Kasumi-1 (cell line): ENCODE measurements at regions not wholly inside any gene's neighbourhood (a gene's known extent, or its start where the extent isn't known, plus 50 kb on each side); places are given as distances from the start of the nearest gene placed in this dataset.
"Not testable (repeated sequence)": the region's sequence is repeated elsewhere in the genome, so short reads cannot be mapped to it uniquely, and the experiment has no call there.

Experiments used
- DNase-seq, 2 experiments: peaks; one replicate each; lab custom pipeline; 2025; lab: John Stamatoyannopoulos, UW

DNA sequence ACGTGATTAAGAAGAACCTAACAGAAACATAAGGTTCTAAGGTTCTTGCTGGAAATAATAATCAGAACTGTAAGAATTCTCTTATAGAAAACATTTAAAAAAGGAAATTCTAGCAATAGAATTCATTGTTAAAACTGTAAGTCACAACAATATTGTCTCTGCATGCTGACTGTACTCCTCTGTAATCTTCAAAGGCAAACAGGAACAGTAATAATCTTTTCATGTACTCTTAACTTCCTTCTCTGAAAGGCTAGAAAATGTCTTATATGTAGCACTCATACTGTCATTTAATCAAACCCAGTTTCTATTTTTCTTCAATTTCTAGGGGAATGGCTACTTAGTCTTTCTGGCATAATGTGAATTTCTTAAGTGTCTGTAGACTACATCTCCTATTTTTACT lies 103.5 kb upstream of the AGAP9 start:
- DNase-seq, result not testable (repeated sequence)

- not testable (repeated sequence) for DNase-seq
Observed at GRCh38 chr10:47622719-47623118, 99.3 kb upstream of the AGAP9 start.

DNA sequence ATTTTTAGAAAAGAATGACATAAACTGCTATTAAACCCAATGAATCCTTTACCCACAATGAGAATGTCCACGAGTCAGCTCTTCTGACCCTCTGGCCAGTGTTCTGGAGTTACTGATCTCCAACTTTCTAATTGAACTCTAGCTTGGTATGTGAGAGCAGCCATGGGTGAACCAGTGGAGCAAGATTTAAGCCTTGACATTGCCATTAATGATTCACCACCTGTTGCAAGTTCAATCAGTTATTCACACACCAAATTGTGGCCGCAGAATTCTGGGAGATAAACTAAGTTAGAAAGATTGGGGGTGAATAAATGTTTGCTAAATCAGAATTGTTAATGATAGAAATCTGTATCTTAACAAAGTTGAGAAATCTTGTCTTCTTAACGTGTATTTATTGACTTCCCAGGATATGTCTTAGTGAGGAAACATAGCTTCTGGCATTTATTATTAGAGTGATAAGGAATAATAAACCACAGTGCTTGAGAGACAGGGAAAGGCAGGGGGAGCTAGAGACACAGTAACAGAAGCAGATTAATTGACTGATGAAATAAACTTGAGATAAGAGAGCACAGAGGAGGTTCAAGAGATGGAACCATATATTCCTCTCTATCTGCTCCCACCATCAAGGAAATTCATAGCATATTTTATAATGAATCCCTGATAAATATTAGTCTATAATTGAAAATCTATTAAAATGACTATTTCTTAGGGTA lies 96.0 kb upstream of the AGAP9 start:
- DNase-seq, result peak; percentile 2 to 6

GRCh38 chr10:47609311-47609710 lies 85.9 kb upstream of the AGAP9 start:
- not testable (repeated sequence) for DNase-seq

DNA sequence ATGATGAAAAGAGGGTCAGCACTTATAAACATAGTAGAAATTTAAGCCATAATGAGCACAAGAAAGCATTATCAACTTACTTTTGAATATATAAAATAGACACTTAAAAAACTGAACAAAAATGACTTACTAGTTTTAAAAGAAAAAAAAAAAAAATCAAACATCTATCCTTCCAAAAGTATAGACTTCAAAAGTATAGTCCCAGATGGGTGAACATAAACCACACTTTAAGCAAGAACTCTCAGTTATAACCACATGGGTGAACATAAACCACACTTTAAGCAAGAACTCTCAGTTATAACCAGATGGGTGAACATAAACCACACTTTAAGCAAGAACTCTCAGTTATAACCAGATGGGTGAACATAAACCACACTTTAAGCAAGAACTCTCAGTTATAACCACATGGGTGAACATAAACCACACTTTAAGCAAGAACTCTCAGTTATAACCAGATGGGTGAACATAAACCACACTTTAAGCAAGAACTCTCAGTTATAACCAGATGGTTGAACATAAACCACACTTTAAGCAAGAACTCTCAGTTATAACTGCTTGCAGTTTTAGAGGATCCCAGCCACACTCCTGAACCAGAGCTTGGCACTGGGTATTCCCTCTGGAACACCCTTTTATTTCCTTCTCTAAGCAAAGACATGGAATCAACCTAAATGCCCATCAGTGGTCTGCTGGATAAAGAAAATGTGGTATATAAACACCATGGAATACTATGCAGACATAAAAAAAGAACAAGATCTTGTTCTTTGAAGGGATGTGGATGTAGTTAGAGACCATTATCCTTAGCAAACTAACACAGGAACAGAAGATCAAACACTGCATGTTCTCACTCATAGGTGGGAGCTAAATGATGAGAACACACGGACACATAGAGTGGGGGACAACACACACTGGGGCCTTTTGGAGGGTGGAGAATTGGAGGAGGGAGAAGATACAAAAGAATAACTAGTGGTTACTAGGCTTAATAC lies 82.6 kb upstream of the AGAP9 start:
- not testable (repeated sequence) for DNase-seq

DNA sequence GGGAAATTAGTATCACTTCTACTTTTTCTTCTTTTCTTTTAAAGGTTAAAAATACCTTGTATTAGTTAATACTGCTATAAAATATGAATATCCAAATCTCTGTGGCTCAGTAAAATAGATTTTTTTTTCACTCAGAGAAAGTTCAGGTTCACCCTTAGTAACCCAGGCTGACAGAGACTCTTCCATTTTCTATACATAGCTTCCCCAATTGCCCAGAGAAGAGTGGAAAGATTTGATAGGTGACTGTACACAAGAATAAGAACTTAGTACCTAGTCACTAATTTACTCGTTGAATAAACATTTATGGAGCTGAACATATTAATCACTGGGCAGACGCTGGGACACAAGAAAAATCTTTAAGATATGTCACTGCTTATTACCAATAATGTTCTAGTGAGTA lies 77.2 kb upstream of the AGAP9 start:
- DNase-seq, result not testable (repeated sequence)

- DNase-seq, result not testable (repeated sequence)
Observed at GRCh38 chr10:47600127-47600526, 76.7 kb upstream of the AGAP9 start.

- DNase-seq, result not testable (repeated sequence)
Observed at GRCh38 chr10:47599657-47600056, 76.2 kb upstream of the AGAP9 start.

DNA sequence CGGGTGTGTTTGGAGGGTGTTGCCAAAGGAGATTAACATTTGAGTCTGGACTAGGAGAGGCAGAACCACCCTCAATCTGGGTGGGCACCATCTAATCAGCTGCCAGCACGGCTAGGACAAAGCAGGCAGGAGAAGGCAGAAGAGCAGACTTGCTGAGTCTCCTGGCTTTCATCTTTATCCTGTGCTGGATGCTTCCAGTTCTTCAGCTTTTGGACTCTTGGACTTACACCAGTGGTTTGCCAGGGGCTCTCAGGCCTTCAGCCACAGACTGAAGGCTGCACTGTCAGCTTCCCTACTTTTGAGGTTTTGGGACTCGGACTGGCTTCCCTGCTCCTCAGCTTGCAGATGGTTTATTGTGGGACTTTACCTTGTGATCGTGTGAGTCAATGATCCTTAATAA lies 70.4 kb upstream of the AGAP9 start:
- DNase-seq, result not testable (repeated sequence)

GRCh38 chr10:47593129-47593528 lies 69.7 kb upstream of the AGAP9 start:
- not testable (repeated sequence) for DNase-seq

DNA sequence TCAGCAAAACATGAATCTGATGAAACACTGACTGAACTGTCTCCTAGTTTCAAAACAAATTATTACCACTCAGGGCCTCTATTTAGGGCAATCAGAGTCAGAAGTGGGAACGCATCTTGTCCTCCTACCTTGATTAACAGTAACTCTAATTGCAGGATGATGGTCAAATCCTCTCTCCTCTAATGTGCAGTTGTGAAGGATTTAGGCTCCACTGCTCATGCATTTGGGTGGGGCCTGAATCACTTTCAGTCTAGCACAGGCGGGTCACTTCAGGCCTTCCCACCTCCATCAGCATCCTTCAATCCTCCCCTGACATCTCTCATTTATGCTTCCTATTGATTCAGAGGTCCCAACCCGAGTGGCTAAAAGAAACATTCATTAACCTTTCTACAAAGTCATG lies 67.5 kb upstream of the AGAP9 start:
- not testable (repeated sequence) for DNase-seq

DNA sequence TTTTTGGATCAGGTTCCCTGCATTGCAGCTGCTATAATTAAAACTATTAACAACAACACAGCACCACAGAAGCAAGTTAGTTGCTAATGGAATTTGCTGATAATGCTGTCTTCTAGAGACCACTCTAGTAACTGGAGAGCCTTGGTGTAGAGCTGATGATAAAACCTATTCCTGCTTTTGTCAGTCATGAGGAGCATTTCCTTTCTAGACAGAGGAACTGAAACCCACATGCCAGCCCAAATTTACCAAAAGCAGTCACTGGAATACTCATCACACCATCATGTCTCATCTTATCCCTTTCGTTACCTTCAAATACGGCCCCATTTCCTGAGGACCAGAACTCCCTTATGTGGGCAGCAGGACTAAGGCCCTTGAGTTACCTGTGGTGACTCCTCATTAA lies 67.1 kb upstream of the AGAP9 start:
- not testable (repeated sequence) for DNase-seq

GRCh38 chr10:47582051-47582450 lies 58.6 kb upstream of the AGAP9 start:
- DNase-seq, result not testable (repeated sequence)

DNA sequence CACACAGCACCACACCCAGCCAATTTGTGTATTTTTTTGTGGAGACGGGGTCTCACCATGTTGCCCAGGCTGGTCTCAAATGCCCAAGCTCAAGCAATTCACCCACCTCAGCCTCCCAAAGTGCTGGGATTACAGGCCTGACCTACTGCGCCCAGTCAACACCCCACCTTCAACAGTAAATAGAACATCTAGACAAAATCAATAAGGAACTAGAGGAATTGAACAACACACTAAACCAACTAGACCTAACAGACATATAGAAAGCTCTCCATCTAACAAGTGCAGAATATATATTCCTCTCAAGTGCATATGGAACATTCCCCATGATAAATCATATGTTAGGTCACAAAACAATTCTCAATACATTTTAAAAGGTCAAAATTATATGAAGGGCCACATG lies 56.6 kb upstream of the AGAP9 start:
- not testable (repeated sequence) for DNase-seq

DNA sequence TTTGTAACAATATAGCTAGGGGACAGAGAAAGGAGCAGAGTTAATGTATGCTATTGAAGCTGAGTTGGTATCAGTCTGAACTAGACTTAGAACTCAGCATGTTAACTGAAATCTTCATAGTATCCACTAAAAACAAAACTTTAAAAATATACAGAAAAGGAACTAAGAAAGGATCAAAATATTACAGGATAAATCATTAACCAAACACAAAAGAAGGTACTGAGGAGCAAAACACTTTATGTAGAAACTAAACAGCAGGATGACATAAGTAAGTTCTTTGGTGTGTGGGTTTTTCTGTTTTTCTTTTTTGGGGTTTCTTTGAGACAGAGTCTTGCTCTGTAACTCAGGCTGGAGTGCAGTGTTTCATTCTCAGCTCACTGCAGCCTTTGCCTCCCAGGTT lies 55.1 kb upstream of the AGAP9 start:
- not testable (repeated sequence) for DNase-seq
